IMR-90 (cell line): ENCODE measurements at regions not wholly inside any gene's neighbourhood (a gene's known extent, or its start where the extent isn't known, plus 50 kb on each side); places are given as distances from the start of the nearest gene placed in this dataset.

Source experiments
- ATAC-seq: fragments of 200-7000 bp; cut with Tn5 transposase; 2 replicates; pipeline ENCODE4 v1.9.1; 2020; ENCODE audit warnings: low read depth, mild to moderate bottlenecking, moderate library complexity
- BruUV-seq: library from RNA; stranded (reverse); fragments of 400-500 nt; replicated peaks from 2 replicates; lab custom pipeline; 2021; lab: Mats Ljungman, UMichigan
- CTCF ChIA-PET: fragments of 300-600 bp; formaldehyde crosslinking; extraction: SDS; loops from one replicate; lab custom pipeline; 2021; ENCODE audit warnings: antibody characterized with exemption; lab: Yijun Ruan, JAX
- POLR2A ChIA-PET: fragments of 300-600 bp; sonication (Branson Sonifier 250); formaldehyde crosslinking; loops from one replicate; lab custom pipeline; 2022; ENCODE audit warnings: antibody characterized with exemption; ENCODE audit not compliant: unreplicated experiment; lab: Charles Lee
- DNase-seq: peaks from one replicate; pipeline ENCODE4 v3.0.0; 2013
- H2AFZ ChIP-seq: replicated peaks from 2 replicates; pipeline ENCODE3; 2013; ENCODE audit warnings: low read length, mild to moderate bottlenecking; ENCODE audit not compliant: poor library complexity
- H2AK5ac ChIP-seq: 2 replicates; pipeline ENCODE4 v1.6.1; 2013; ENCODE audit warnings: low read depth, low read length, inconsistent platforms
- H2AK9ac ChIP-seq: replicated peaks from 2 replicates; pipeline ENCODE3; 2013; ENCODE audit warnings: mild to moderate bottlenecking, low read depth, low read length, moderate library complexity; ENCODE audit not compliant: poor library complexity
- H2BK120ac ChIP-seq: 2 replicates; pipeline ENCODE4 v1.6.1; 2013; ENCODE audit warnings: low read depth, low read length, inconsistent platforms
- H2BK15ac ChIP-seq: 3 replicates; pipeline ENCODE4 v1.6.1; 2013; ENCODE audit warnings: low read depth, low read length, inconsistent platforms
- H2BK20ac ChIP-seq: 2 replicates; pipeline ENCODE4 v1.6.1; 2013; ENCODE audit warnings: low read depth, mild to moderate bottlenecking, inconsistent platforms, low read length, moderate library complexity
- H2BK5ac ChIP-seq: 2 replicates; pipeline ENCODE4 v1.6.1; 2013; ENCODE audit warnings: mild to moderate bottlenecking, low read depth, low read length, inconsistent platforms; ENCODE audit not compliant: poor library complexity, severe bottlenecking
- H3K14ac ChIP-seq: replicated peaks from 2 replicates; pipeline ENCODE4 v1.6.1; 2013; ENCODE audit warnings: low read depth, low read length, inconsistent platforms
- H3K18ac ChIP-seq: 2 replicates; pipeline ENCODE4 v1.6.1; 2013; ENCODE audit warnings: low read depth, low read length, control low read depth
- H3K23ac ChIP-seq: 2 replicates; pipeline ENCODE4 v1.6.1; 2013; ENCODE audit warnings: low read depth, low read length, inconsistent platforms
- H3K27ac ChIP-seq: 2 replicates; pipeline ENCODE4 v1.5.1; 2013; ENCODE audit warnings: mild to moderate bottlenecking, control low read depth, low read length; ENCODE audit not compliant: insufficient read depth
- H3K27me3 ChIP-seq: 2 replicates; pipeline ENCODE4 v1.6.1; 2013; ENCODE audit warnings: low read length; ENCODE audit not compliant: control insufficient read depth, insufficient read depth
- H3K36me3 ChIP-seq: 2 replicates; pipeline ENCODE4 v1.6.1; 2013; ENCODE audit warnings: low read length, mixed read lengths; ENCODE audit not compliant: control insufficient read depth, insufficient read depth
- H3K4ac ChIP-seq: 2 replicates; pipeline ENCODE4 v1.6.1; 2013; ENCODE audit warnings: low read depth, low read length, inconsistent platforms
- H3K4me1 ChIP-seq: 2 replicates; pipeline ENCODE4 v1.6.1; 2013; ENCODE audit warnings: low read length, mixed read lengths; ENCODE audit not compliant: control insufficient read depth, insufficient read depth
- H3K4me2 ChIP-seq: 2 replicates; pipeline ENCODE4 v1.6.1; 2013; ENCODE audit warnings: low read depth, mild to moderate bottlenecking, control low read depth, low read length, moderate library complexity
- H3K4me3 ChIP-seq: 2 replicates; pipeline ENCODE4 v1.5.1; 2013; ENCODE audit warnings: low read depth, mild to moderate bottlenecking, control low read depth, low read length, moderate library complexity; ENCODE audit not compliant: insufficient read depth
- H3K56ac ChIP-seq: 2 replicates; pipeline ENCODE4 v1.6.1; 2013; ENCODE audit warnings: low read length, inconsistent platforms; ENCODE audit not compliant: insufficient read depth; ENCODE audit errors: extremely low read depth
- H3K79me1 ChIP-seq, 2 experiments: 2 replicates each; pipeline ENCODE4 v1.6.1; 2013; ENCODE audit warnings: low read length in 2 of 2, inconsistent platforms in 1 of 2, low read depth in 1 of 2
- H3K9ac ChIP-seq: 2 replicates; pipeline ENCODE4 v1.6.1; 2013; ENCODE audit warnings: low read depth, low read length, control low read depth
- H3K9me1 ChIP-seq: 2 replicates; pipeline ENCODE4 v1.6.1; 2013; ENCODE audit warnings: low read length, inconsistent platforms; ENCODE audit not compliant: insufficient read depth
- H3K9me3 ChIP-seq: 2 replicates; pipeline ENCODE4 v1.6.1; 2013; ENCODE audit warnings: low read length; ENCODE audit not compliant: control insufficient read depth, insufficient read depth
- H4K20me1 ChIP-seq: 2 replicates; pipeline ENCODE4 v1.6.1; 2013; ENCODE audit warnings: low read length, inconsistent platforms; ENCODE audit not compliant: insufficient read depth
- H4K5ac ChIP-seq: 2 replicates; pipeline ENCODE4 v1.6.1; 2013; ENCODE audit warnings: mild to moderate bottlenecking, low read depth, low read length, control low read depth
- H4K8ac ChIP-seq, 2 experiments: 2 replicates each; pipeline ENCODE4 v1.6.1; 2013; ENCODE audit warnings: low read depth in 2 of 2, low read length in 2 of 2, control low read depth in 1 of 2, inconsistent platforms in 1 of 2
- H4K91ac ChIP-seq: 2 replicates; pipeline ENCODE4 v1.6.1; 2013; ENCODE audit warnings: low read depth, low read length, inconsistent platforms; ENCODE audit not compliant: insufficient read depth
- BHLHE40 ChIP-seq: fragments of 150-350 bp; IDR thresholded peaks from 2 replicates; pipeline ENCODE4 v1.6.1; 2016; ENCODE audit warnings: mild to moderate bottlenecking, low read depth, low read length
- CEBPB ChIP-seq: IDR thresholded peaks from 2 replicates; pipeline ENCODE4 v1.6.1; 2012; ENCODE audit warnings: low read depth, low read length, improper control_type of control experiment
- CHD1 ChIP-seq: IDR thresholded peaks from 2 replicates; pipeline ENCODE4 v1.6.1; 2012; ENCODE audit warnings: low read depth, low read length, improper control_type of control experiment
- FOS ChIP-seq: fragments of 150-350 bp; IDR thresholded peaks from 2 replicates; pipeline ENCODE4 v1.6.1; 2016; ENCODE audit warnings: low read depth, low read length
- MAFK ChIP-seq: IDR thresholded peaks from 2 replicates; pipeline ENCODE4 v1.6.1; 2012; ENCODE audit warnings: low read depth, low read length, improper control_type of control experiment
- MXI1 ChIP-seq: IDR thresholded peaks from 2 replicates; pipeline ENCODE4 v1.6.1; 2012; ENCODE audit warnings: low read depth, mild to moderate bottlenecking, low read length, moderate library complexity, borderline replicate concordance
- NFE2L2 ChIP-seq: fragments of 150-350 bp; IDR thresholded peaks from 2 replicates; pipeline ENCODE4 v1.6.1; 2016; ENCODE audit warnings: low read depth, mild to moderate bottlenecking, low read length
- POLR2A ChIP-seq: IDR thresholded peaks from 2 replicates; pipeline ENCODE4 v1.6.1; 2012; ENCODE audit warnings: mild to moderate bottlenecking, low read depth, low read length
- RCOR1 ChIP-seq: IDR thresholded peaks from 2 replicates; pipeline ENCODE4 v1.6.1; 2012; ENCODE audit warnings: mild to moderate bottlenecking, low read length, improper control_type of control experiment; ENCODE audit not compliant: insufficient replicate concordance
- RFX5 ChIP-seq: IDR thresholded peaks from 2 replicates; pipeline ENCODE4 v1.8.0; 2012; ENCODE audit warnings: low read depth, mild to moderate bottlenecking, low read length, moderate library complexity
- SMC3 ChIP-seq: fragments of 150-350 bp; IDR thresholded peaks from 2 replicates; pipeline ENCODE4 v1.6.1; 2016; ENCODE audit warnings: low read depth, mild to moderate bottlenecking, antibody characterized with exemption, low read length, moderate library complexity
- USF2 ChIP-seq: fragments of 150-350 bp; IDR thresholded peaks from 2 replicates; pipeline ENCODE4 v1.6.1; 2017; ENCODE audit warnings: mild to moderate bottlenecking, antibody characterized with exemption, low read length, low read depth
- WGBS, 2 experiments: methylation state at CpG; one replicate each; pipeline versions ENCODE4 v1.1.5 to v1.1.7; 2013; ENCODE audit warnings: missing lambda C conversion rate in 2 of 2; ENCODE audit not compliant: insufficient read length in 1 of 2; ENCODE audit errors: extremely low coverage in 2 of 2; 5-methylcytosine and 5-hydroxymethylcytosine counted together
- dilution Hi-C: fragments of 300-500 bp; cut with HindIII; formaldehyde crosslinking; loops from one replicate; pipeline ENCODE4 v1.14.3; 2018; ENCODE audit warnings: low sequenced_read_pairs; ENCODE audit not compliant: unreplicated experiment
- in situ Hi-C: fragments of 300-500 bp; cut with MboI; formaldehyde crosslinking; loops from 3 replicates; pipeline ENCODE4 v1.14.3; 2019; ENCODE audit warnings: low sequenced_read_pairs, inconsistent platforms, mixed read lengths
- intact Hi-C: fragments of 100-400 bp; cut with micrococcal nuclease; formaldehyde crosslinking; loops from 2 replicates; pipeline ENCODE4 v1.10.0; 2022
- TF ChIP-seq, protein P1 (sequence below): fragments of 150-350 bp; IDR thresholded peaks from 2 replicates; pipeline ENCODE4 v1.6.1; 2016; ENCODE audit warnings: low read depth, mild to moderate bottlenecking, low read length, moderate library complexity, borderline replicate concordance
- TF ChIP-seq, protein P2 (sequence below): conservative IDR thresholded peaks from 2 replicates; pipeline ENCODE4 v1.5.1; 2012; ENCODE audit warnings: mild to moderate bottlenecking, low read depth, low read length, improper control_type of control experiment

DNA sequence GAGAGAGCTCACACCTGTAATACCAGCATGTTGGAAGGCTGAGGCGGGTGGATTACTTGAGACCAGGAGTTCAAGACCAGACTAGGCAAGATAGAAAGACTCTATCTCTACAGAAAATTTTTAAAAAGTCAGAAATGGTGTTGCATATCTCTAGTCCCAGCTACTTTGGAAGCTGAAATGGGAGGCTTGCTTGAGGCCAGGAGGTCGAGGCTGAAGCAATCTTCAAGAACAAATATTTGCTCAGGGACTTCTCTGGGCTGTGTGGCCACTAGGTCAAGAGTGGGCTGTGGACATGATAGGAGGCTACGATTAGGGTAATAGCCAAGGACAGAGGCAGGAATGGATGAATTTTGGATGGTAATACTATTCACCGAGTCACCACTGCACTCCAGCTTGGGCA lies 135.8 kb upstream of the PEG3 start:
- no peaks in the 10 kb centered on the region for H3K36me3 ChIP-seq
- no peak overlapping the region for H2BK5ac ChIP-seq
- BruUV-seq = no TSS peak
- peaks cover 51% of the 10 kb centered on the region for H3K9me3 ChIP-seq
- H2BK20ac ChIP-seq = no peak overlapping the region
- H3K4me3 ChIP-seq = no peak overlapping the region
- H2AFZ ChIP-seq = no peak overlapping the region
- H4K8ac ChIP-seq = no peak overlapping the region
- H4K5ac ChIP-seq = no peak overlapping the region
- no peaks in the 10 kb centered on the region for H3K79me1 ChIP-seq
- no peak overlapping the region for H3K18ac ChIP-seq
- no peaks in the 10 kb centered on the region for H3K9me1 ChIP-seq
- no peak overlapping the region for H2AK9ac ChIP-seq
- no peak overlapping the region for H3K27ac ChIP-seq
- H3K4me2 ChIP-seq = no peak overlapping the region
- no peak overlapping the region for H3K23ac ChIP-seq
- no peak overlapping the region for H3K56ac ChIP-seq
- H3K9ac ChIP-seq = no peak overlapping the region
- DNase-seq (no peak), ATAC-seq (no peak)
- no peak overlapping the region for H2BK120ac ChIP-seq
- intact Hi-C loops = no loop called here
- no peak overlapping the region for H4K91ac ChIP-seq
- in situ Hi-C loops = no loop called here
- no peak overlapping the region for H3K4ac ChIP-seq
- POLR2A ChIA-PET = no interaction called here
- no peak overlapping the region for H2AK5ac ChIP-seq
- no peaks in the 10 kb centered on the region for H3K27me3 ChIP-seq
- H3K14ac ChIP-seq = no peak overlapping the region
- no peaks in the 10 kb centered on the region for H4K20me1 ChIP-seq
- WGBS, 2 experiments = no CpG with 5 or more reads among the region's 4 CpGs
- TF ChIP-seq RFX5 (no peak), USF2 (no peak), MXI1 (no peak), FOS (no peak), MAFK (no peak), NFE2L2 (no peak), BHLHE40 (no peak), POLR2A (no peak), SMC3 (no peak), CHD1 (no peak), RCOR1 (no peak), CEBPB (no peak)
- TF ChIP-seq, protein P1, sequence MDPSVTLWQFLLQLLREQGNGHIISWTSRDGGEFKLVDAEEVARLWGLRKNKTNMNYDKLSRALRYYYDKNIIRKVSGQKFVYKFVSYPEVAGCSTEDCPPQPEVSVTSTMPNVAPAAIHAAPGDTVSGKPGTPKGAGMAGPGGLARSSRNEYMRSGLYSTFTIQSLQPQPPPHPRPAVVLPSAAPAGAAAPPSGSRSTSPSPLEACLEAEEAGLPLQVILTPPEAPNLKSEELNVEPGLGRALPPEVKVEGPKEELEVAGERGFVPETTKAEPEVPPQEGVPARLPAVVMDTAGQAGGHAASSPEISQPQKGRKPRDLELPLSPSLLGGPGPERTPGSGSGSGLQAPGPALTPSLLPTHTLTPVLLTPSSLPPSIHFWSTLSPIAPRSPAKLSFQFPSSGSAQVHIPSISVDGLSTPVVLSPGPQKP = no peak
- TF ChIP-seq, protein P2, sequence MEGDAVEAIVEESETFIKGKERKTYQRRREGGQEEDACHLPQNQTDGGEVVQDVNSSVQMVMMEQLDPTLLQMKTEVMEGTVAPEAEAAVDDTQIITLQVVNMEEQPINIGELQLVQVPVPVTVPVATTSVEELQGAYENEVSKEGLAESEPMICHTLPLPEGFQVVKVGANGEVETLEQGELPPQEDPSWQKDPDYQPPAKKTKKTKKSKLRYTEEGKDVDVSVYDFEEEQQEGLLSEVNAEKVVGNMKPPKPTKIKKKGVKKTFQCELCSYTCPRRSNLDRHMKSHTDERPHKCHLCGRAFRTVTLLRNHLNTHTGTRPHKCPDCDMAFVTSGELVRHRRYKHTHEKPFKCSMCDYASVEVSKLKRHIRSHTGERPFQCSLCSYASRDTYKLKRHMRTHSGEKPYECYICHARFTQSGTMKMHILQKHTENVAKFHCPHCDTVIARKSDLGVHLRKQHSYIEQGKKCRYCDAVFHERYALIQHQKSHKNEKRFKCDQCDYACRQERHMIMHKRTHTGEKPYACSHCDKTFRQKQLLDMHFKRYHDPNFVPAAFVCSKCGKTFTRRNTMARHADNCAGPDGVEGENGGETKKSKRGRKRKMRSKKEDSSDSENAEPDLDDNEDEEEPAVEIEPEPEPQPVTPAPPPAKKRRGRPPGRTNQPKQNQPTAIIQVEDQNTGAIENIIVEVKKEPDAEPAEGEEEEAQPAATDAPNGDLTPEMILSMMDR = no peak
- CTCF ChIA-PET = no interaction called here
- H2BK15ac ChIP-seq = no peak overlapping the region
- dilution Hi-C loops = no loop called here
- H3K4me1 ChIP-seq = no peaks in the 10 kb centered on the region
